Mucosa of descending colon (tissue), 3 donors: ENCODE measurements at regions not wholly inside any gene's neighbourhood (a gene's known extent, or its start where the extent isn't known, plus 50 kb on each side); places are given as distances from the start of the nearest gene placed in this dataset.

Experiments used
- ATAC-seq: fragments of 200-7000 bp; cut with Tn5 transposase; one replicate; pipeline ENCODE4 v1.9.1; 2020; ENCODE audit warnings: mild to moderate bottlenecking, moderate library complexity
- DNase-seq, 3 donors: peaks; one replicate each; pipeline ENCODE4 v3.0.0-alpha.2; 2020
- H3K36me3 ChIP-seq: fragments of 200-600 bp; one replicate; pipeline ENCODE4 v1.8.0; 2021; ENCODE audit warnings: low read depth, mild to moderate bottlenecking
- H3K4me1 ChIP-seq: fragments of 200-600 bp; one replicate; pipeline ENCODE4 v1.8.0; 2021; ENCODE audit warnings: low read depth, mild to moderate bottlenecking
- H3K4me3 ChIP-seq: fragments of 200-600 bp; one replicate; pipeline ENCODE4 v1.8.0; 2021; ENCODE audit warnings: mild to moderate bottlenecking
- H3K9me3 ChIP-seq: fragments of 200-600 bp; one replicate; pipeline ENCODE4 v1.8.0; 2021; ENCODE audit warnings: mild to moderate bottlenecking
- intact Hi-C, 2 donors: fragments of 100-400 bp; cut with DNase I in 1 of 2; cut with micrococcal nuclease in 1 of 2; formaldehyde crosslinking; loops; one replicate each; pipeline versions ENCODE4 v1.11.0 to v1.11.1; 2022; cut with DNase I, micrococcal nuclease
- TF ChIP-seq, protein P1 (sequence below): fragments of 200-600 bp; IDR thresholded peaks from one replicate; pipeline ENCODE4 v1.8.0; 2022; ENCODE audit warnings: antibody characterized with exemption, mild to moderate bottlenecking
- donor health status: DM: no; HTN: no; CAD: no; lungs with moderate emphysema.
- donor health status: DM: no; HTN: no; CAD: no.
- donor health status: DM: no; HTN: yes; CAD: no.

DNA sequence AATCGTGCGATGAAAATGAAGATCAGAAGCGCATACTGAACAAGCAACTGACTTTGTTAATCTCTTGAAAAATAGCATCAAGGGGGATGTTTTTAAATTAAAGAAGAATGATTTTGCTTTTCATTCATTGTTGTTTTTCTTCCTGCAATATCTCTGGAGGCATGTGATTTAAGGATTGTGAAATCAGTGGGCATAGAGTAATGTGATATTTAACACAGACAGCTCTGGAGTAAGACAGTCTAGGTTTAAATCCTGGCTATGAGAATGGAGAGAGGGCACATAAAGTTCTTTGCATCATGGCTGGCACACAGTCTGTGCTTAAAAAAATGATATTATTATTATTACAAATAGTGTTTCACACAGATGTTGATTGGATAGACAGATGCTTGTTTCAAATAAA, 243.1 kb upstream of the NBEA start:
- DNase-seq (no peak), ATAC-seq (no peak)
- no peaks in the 10 kb centered on the region for H3K9me3 ChIP-seq
- no peaks in the 10 kb centered on the region for H3K4me1 ChIP-seq
- intact Hi-C loops: no loop called here
- no peak overlapping the region for H3K4me3 ChIP-seq
- TF ChIP-seq, protein P1, sequence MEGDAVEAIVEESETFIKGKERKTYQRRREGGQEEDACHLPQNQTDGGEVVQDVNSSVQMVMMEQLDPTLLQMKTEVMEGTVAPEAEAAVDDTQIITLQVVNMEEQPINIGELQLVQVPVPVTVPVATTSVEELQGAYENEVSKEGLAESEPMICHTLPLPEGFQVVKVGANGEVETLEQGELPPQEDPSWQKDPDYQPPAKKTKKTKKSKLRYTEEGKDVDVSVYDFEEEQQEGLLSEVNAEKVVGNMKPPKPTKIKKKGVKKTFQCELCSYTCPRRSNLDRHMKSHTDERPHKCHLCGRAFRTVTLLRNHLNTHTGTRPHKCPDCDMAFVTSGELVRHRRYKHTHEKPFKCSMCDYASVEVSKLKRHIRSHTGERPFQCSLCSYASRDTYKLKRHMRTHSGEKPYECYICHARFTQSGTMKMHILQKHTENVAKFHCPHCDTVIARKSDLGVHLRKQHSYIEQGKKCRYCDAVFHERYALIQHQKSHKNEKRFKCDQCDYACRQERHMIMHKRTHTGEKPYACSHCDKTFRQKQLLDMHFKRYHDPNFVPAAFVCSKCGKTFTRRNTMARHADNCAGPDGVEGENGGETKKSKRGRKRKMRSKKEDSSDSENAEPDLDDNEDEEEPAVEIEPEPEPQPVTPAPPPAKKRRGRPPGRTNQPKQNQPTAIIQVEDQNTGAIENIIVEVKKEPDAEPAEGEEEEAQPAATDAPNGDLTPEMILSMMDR: no peak
- H3K36me3 ChIP-seq: no peaks in the 10 kb centered on the region

DNA sequence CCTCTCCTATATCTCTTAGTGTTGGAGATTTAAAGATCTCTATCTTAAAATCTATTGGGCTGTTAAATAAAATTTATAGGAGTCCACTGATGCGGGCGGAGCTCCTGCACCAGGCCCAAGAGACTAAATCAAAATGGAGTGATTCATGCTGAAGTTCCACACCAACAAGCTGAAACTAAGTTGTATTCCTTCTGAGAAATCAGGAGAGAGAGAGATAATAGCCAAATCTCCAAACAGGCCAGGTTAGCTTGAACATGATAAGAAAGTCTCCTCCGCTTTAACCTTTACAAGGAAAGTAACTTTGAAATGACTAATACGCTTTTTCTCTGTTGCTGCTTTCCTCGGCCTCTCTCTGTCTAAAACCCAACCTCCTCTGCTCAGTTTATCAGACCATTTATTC, 241.9 kb upstream of the NBEA start:
- no peaks in the 10 kb centered on the region for H3K4me1 ChIP-seq
- DNase-seq: no peak
- no peaks in the 10 kb centered on the region for H3K9me3 ChIP-seq
- intact Hi-C loops: no loop called here
- TF ChIP-seq, protein P1: no peak
- no peak overlapping the region for H3K4me3 ChIP-seq
- no peaks in the 10 kb centered on the region for H3K36me3 ChIP-seq
- ATAC-seq: no peak

DNA sequence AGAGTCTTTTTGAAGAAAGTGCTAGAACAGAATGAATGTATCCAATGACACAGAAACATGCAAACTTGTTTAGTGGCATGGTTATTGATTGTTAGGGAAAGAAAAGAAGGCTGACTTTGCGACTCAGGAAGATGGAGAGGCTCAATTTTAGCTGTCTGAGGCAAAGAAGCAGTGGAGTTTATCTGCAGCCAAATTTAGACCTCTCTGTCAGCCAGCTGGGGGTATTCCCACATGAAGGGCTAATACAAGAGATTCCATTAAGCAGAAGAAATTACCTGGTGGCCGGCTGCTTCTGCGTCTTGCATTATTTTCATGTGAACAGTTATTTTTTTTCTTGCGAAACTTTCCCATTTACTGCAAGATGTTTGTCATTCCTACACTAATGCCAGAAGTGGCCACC, 240.2 kb upstream of the NBEA start:
- TF ChIP-seq, protein P1: no peak
- Histone ChIP-seq H3K36me3 (no peaks in the 10 kb centered on the region), H3K4me3 (no peak overlapping the region), H3K4me1 (no peaks in the 10 kb centered on the region), H3K9me3 (no peaks in the 10 kb centered on the region)
- intact Hi-C loops: no loop called here
- no peak for DNase-seq
- no peak for ATAC-seq

DNA sequence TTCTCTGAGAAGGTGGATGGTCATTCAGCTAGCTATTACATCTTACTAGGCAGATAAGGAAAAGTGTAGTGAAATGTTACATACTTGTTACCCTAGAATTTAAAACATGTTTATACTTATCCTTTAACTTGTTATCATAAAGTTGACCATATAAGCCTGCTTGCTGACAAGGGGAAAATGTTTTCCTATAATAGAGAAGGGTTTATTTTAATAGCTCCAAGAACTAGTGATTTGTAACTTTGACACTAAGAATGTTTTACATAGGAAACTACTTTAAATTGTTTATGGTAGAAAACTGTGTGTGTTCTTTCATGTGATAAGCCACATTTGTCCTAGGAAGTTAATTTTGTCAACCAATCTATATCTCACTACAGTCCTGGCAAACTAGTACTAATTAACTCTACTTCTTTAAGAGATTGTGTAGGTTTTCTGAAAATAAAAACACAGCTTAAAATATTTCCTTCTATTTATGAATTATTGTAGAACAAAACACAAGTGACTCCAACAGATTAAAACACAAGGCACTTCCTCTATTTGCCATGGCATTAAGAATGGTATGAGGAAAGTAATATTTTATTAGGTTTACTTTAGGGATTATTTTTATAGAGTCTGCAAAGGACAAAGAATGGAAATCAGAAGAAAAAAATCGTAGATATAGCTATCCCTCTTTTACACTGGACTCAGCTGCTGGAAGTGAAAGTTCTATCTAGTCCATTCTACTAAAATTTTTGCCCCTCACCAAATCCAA, 233.3 kb upstream of the NBEA start:
- ATAC-seq (no peak), DNase-seq (no peak)
- intact Hi-C loops: no loop called here
- no peaks in the 10 kb centered on the region for H3K36me3 ChIP-seq
- TF ChIP-seq, protein P1: no peak
- no peaks in the 10 kb centered on the region for H3K4me1 ChIP-seq
- no peak overlapping the region for H3K4me3 ChIP-seq
- no peaks in the 10 kb centered on the region for H3K9me3 ChIP-seq

DNA sequence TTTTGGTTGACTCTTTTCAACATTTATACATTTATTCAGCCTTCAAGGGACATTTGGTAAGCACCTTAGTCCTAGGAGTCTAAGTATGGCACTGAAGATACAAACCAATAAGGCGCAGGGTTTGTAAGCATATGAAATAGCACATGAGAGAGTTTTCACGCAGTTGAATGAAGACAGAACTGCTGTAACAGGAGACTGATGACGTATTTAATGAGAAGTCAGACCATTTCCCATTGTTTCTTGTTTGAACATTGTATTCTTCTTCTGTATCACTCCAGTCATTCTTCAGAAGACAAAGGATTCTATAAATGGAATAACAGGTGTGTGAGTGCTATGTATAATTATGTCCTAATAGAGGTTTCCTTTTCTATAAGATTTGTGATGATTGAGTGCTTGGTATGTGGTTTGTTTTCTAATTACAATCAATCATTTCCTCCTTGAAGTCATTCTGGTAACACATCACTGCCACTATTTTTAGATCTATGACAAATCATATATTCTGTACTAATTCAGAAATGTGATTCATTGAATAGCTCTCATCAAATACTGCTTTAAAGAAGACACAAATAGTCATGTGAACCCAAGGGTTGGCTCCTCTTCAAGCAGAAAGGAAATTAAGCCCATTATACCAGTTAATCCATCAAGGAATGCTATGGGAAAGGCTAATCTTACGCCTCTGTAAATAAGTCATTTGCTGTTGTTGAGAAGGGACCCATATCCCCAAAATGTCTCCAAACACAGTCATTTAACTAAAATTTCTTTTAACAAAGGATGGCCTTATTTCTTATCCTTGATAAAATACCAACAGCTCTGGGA, 222.8 kb upstream of the NBEA start:
- Histone ChIP-seq H3K9me3 (peaks cover 5% of the 10 kb centered on the region), H3K4me3 (no peak overlapping the region), H3K36me3 (no peaks in the 10 kb centered on the region), H3K4me1 (no peaks in the 10 kb centered on the region)
- DNase-seq: no peak
- no peak for ATAC-seq
- intact Hi-C loops: no loop called here
- TF ChIP-seq, protein P1: no peak
